ENCODE measurements at regions not wholly inside any gene's neighbourhood (a gene's known extent, or its start where the extent isn't known, plus 50 kb on each side); places are given as distances from the start of the nearest gene placed in this dataset.

DNA sequence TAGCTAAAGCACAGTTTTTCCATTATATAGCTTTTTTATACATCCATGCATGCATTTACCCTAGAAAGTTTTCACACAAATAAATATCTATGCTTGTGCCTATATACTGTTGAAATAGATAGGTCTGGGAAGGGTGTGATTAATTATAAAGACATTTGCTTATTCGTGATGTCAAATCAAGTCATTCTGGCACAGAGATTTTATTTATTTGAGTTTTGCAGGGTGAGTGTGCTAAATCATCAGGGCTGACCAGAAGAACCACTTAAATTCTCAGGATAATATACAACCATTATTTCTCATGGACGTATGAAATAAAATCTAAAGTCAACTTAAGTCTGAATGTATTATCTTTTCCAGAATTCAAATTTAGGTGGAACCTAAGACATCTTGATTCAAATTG lies 295.5 kb downstream of the EPHA4 start:
- no peaks in the 10 kb centered on the region for H3K36me3 ChIP-seq (ENCODE audit: control insufficient read depth, insufficient read depth, low read length)
- no peak overlapping the region for H3K27ac ChIP-seq (ENCODE audit: low read depth, low read length)
- H3K9ac ChIP-seq (ENCODE audit: low read length) = no peak overlapping the region
- no peaks in the 10 kb centered on the region for H3K27me3 ChIP-seq (ENCODE audit: control insufficient read depth, insufficient read depth, low read length)
- H3K9me3 ChIP-seq (ENCODE audit: control insufficient read depth, insufficient read depth, low read depth, low read length) = no peaks in the 10 kb centered on the region
- H3K4me3 ChIP-seq (ENCODE audit: low read depth, low read length) = no peak overlapping the region
- peaks cover 2% of the 10 kb centered on the region; the same call in 1 of the 2 replicates for H3K4me1 ChIP-seq (ENCODE audit: control insufficient read depth, insufficient read depth, low read length)

DNA sequence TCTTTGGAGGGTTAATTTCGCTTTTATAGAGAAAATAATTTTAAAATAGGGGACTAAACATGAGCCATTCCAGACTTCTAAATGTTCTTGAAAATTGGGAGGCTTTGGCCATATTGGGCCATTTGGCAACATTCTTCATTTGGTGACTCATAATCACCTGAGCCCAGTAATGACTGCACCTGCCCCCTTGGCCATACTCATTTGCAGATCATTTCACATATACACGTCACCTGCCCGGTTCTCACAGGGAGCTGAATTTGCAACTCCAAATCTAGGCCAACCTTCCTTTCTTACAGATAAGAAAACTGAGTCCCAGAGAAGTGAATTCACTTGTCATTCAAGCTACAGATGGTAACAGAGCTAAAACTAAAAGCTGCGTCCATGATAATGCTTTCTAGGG lies 289.7 kb downstream of the EPHA4 start:
- Histone ChIP-seq H3K27me3 (ENCODE audit: control insufficient read depth, insufficient read depth, low read length) (no peaks in the 10 kb centered on the region), H3K4me1 (ENCODE audit: control insufficient read depth, insufficient read depth, low read length) (peaks cover 15% of the 10 kb centered on the region), H3K27ac (ENCODE audit: low read depth, low read length) (peak overlapping the region; percentile 13; the same call in 1 of the 2 replicates), H3K36me3 (ENCODE audit: control insufficient read depth, insufficient read depth, low read length) (no peaks in the 10 kb centered on the region), H3K4me3 (ENCODE audit: low read depth, low read length) (no peak overlapping the region), H3K9me3 (ENCODE audit: control insufficient read depth, insufficient read depth, low read depth, low read length) (0 out of 2 replicates have a peak, but pooled peaks cover 3% of the 10 kb centered on the region), H3K9ac (ENCODE audit: low read length) (no peak overlapping the region)

DNA sequence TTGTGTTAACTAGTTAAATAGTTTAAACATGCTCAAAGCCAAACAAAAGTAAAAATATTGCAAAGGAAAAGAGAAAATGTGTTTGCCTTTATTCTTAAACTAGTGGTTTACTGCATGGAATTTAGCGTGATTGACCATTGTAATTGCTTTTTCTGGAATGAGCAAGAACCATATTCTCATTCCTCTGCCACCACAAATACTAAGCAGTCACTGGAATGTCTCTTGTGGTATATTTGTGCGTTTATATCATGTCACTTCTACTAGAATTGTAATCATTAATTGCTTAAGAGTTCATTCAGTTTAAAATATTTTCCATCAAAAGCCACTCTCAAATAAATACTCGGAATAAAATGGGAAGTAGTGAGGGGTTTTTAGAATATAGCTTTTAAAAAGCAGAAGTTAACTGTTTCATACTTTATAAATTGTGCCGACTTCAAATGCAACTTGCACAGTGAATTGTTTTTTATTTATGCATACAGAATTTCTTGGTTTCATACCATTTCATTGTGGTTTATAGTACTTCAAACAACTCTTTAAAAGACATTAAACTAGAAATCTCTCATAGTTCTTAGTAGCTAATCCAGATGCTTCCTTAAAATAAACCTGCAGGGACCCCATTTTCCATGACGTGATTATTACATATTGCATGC lies 288.1 kb downstream of the EPHA4 start:
- H3K9ac ChIP-seq (ENCODE audit: low read length) = no peak overlapping the region
- no peaks in the 10 kb centered on the region for H3K36me3 ChIP-seq (ENCODE audit: control insufficient read depth, insufficient read depth, low read length)
- 0 out of 2 replicates have a peak, but pooled peaks cover 3% of the 10 kb centered on the region for H3K9me3 ChIP-seq (ENCODE audit: control insufficient read depth, insufficient read depth, low read depth, low read length)
- peaks cover 15% of the 10 kb centered on the region for H3K4me1 ChIP-seq (ENCODE audit: control insufficient read depth, insufficient read depth, low read length)
- no peaks in the 10 kb centered on the region for H3K27me3 ChIP-seq (ENCODE audit: control insufficient read depth, insufficient read depth, low read length)
- H3K4me3 ChIP-seq (ENCODE audit: low read depth, low read length) = no peak overlapping the region
- no peak overlapping the region for H3K27ac ChIP-seq (ENCODE audit: low read depth, low read length)

DNA sequence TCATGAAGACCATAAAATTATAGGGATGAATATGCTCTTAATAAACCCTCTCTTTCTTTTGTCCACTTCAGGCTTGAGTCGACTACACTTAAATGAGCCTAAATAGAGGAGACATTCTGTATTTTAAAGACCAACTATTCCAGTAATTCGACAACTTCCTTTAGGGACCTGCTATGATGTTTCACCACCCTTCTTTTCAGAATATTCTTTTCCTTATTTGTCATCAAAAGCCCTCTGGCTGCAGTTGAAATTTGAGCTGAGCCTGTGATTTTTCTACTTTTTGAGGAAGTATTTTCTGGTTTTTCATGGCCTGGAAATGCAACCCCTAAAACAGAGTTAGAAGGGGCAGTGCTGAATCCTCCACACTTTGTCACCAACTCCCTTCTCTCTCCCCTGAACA lies 287.0 kb downstream of the EPHA4 start:
- Histone ChIP-seq H3K9ac (ENCODE audit: low read length) (no peak overlapping the region), H3K36me3 (ENCODE audit: control insufficient read depth, insufficient read depth, low read length) (no peaks in the 10 kb centered on the region), H3K4me3 (ENCODE audit: low read depth, low read length) (no peak overlapping the region), H3K27ac (ENCODE audit: low read depth, low read length) (no peak overlapping the region), H3K27me3 (ENCODE audit: control insufficient read depth, insufficient read depth, low read length) (no peaks in the 10 kb centered on the region), H3K4me1 (ENCODE audit: control insufficient read depth, insufficient read depth, low read length) (peaks cover 20% of the 10 kb centered on the region), H3K9me3 (ENCODE audit: control insufficient read depth, insufficient read depth, low read depth, low read length) (0 out of 2 replicates have a peak, but pooled peaks cover 3% of the 10 kb centered on the region)

DNA sequence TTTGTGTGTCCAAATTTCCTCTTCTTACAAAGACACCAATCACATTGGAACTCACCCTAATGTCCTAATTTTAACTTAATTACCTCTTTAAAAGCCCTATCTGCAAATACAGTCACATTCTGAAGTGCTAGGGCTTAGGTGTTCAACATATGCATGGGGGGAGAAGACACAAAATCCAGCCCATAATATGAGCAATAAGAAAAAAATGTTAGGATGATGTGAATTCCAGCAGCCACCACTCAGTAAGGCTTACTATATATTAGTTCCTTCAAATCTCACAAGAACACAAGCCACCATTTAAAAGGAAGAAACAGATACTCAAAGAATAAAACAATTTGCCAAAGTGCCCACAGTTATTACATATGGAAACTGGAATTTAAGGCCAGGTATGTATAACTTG lies 285.7 kb downstream of the EPHA4 start:
- no peak overlapping the region for H3K4me3 ChIP-seq (ENCODE audit: low read depth, low read length)

DNA sequence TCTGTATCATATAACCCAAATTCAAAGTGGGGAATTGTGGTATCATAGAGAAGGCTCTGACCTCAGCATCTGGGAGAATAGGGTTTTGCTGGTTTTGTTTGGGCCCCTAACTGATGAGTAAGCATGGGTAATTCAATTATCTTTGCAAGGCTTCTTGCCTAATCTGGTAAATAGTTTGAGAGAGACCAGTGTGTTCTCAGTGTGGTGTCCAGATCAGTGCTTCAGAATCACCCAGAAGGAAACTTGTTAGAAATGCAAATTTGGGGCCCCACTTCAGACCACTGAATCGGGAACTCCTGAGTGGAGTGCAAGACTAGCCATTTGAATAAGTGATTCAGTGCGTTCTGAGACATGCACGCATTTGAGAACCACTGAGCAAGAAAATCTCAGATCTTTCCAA lies 282.7 kb downstream of the EPHA4 start:
- Histone ChIP-seq H3K4me3 (ENCODE audit: low read depth, low read length) (no peak overlapping the region), H3K4me1 (ENCODE audit: control insufficient read depth, insufficient read depth, low read length) (peaks cover 11% of the 10 kb centered on the region), H3K27me3 (ENCODE audit: control insufficient read depth, insufficient read depth, low read length) (no peaks in the 10 kb centered on the region), H3K9ac (ENCODE audit: low read length) (no peak overlapping the region), H3K9me3 (ENCODE audit: control insufficient read depth, insufficient read depth, low read depth, low read length) (0 out of 2 replicates have a peak, but pooled peaks cover 3% of the 10 kb centered on the region), H3K36me3 (ENCODE audit: control insufficient read depth, insufficient read depth, low read length) (no peaks in the 10 kb centered on the region), H3K27ac (ENCODE audit: low read depth, low read length) (no peak overlapping the region)

More for the DNA sequence above, 285.7 kb downstream of the EPHA4 start:
- Histone ChIP-seq H3K27ac (ENCODE audit: low read depth, low read length) (no peak overlapping the region), H3K4me1 (ENCODE audit: control insufficient read depth, insufficient read depth, low read length) (peaks cover 19% of the 10 kb centered on the region), H3K9me3 (ENCODE audit: control insufficient read depth, insufficient read depth, low read depth, low read length) (0 out of 2 replicates have a peak, but pooled peaks cover 3% of the 10 kb centered on the region), H3K9ac (ENCODE audit: low read length) (no peak overlapping the region), H3K36me3 (ENCODE audit: control insufficient read depth, insufficient read depth, low read length) (no peaks in the 10 kb centered on the region), H3K27me3 (ENCODE audit: control insufficient read depth, insufficient read depth, low read length) (no peaks in the 10 kb centered on the region)

DNA sequence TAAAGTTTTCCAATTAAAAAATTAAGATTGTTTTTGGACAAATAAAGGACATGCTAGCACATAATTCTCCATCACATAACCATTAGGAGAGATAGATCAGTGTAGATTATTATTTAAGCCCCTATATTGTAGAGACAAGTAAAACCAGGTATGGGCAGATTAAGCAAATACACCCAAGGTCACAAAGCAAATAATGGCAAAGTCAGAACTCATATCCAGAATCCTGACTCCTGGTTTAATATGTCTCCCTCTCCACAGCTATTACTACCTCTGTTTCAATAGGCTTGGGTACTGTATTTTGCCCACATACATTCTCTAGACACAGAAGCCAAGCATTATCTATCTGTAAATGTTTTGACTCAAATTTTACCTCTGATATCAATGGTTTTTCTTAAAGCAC lies 282.3 kb downstream of the EPHA4 start:
- peaks cover 10% of the 10 kb centered on the region for H3K4me1 ChIP-seq (ENCODE audit: control insufficient read depth, insufficient read depth, low read length)
- H3K9ac ChIP-seq (ENCODE audit: low read length) = no peak overlapping the region

DNA sequence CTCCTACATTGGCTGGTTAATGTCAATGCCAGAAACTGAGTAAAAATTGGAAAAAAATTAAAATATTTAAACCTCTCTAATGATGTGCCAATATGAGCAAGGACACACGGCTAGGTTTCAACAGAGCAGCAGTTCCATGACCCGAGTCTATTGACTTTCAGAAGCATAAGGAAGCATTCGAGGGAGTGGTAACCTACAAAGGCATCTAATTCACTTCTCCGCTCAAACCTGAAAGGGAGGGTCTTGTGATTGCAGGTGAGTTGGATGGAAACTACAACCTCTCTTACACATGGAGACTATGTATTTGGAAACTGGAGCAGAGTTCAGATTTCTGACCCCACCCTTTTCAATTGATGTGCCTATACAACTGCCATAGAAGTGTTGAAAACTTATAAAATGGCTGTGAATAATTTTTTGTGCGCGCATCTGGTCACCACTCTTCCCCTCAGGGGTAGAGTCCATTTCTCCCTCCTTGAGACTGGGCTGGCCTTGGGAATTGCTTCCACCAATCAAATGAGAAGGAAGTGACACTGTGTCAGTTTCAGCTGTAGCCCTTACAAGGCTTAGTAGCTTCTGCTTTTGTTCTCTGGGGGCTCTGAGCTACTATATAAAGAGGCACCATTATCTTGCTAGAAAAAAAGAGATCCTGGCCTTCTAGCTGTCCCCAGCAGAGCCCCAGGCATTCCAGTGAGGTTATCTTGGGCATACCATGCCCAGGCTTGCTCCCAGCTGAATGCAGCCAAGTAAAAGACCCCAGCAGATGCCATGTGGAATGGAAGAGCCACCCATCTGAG lies 278.0 kb downstream of the EPHA4 start:
- no peak overlapping the region for H3K27ac ChIP-seq (ENCODE audit: low read depth, low read length)

More for the DNA sequence above, 282.3 kb downstream of the EPHA4 start:
- no peaks in the 10 kb centered on the region for H3K36me3 ChIP-seq (ENCODE audit: control insufficient read depth, insufficient read depth, low read length)
- H3K9me3 ChIP-seq (ENCODE audit: control insufficient read depth, insufficient read depth, low read depth, low read length) = 0 out of 2 replicates have a peak, but pooled peaks cover 3% of the 10 kb centered on the region
- no peak overlapping the region for H3K27ac ChIP-seq (ENCODE audit: low read depth, low read length)
- no peaks in the 10 kb centered on the region for H3K27me3 ChIP-seq (ENCODE audit: control insufficient read depth, insufficient read depth, low read length)
- no peak overlapping the region for H3K4me3 ChIP-seq (ENCODE audit: low read depth, low read length)

DNA sequence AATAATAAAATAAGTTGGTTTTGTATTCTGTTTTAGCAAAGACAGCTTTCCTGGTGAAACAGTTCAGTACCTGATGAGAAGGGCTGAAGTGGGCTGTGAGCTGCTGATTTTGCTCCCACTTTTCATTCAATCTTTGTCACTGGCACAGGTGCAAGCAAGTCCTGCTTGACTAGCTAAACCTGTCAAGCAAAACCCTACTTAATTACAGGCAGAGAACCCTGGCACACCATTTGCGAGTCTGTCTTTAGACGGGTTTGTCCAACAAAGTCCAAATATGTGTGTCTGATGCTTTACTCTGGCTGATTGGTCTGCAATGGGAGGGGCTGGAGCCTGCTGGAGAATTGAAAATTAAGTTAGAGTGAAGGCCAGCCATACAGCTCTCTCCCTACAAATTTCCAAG lies 267.2 kb downstream of the EPHA4 start:
- Histone ChIP-seq H3K27me3 (ENCODE audit: control insufficient read depth, insufficient read depth, low read length) (no peaks in the 10 kb centered on the region), H3K4me1 (ENCODE audit: control insufficient read depth, insufficient read depth, low read length) (0 out of 2 replicates have a peak, but pooled peaks cover 3% of the 10 kb centered on the region), H3K9ac (ENCODE audit: low read length) (no peak overlapping the region), H3K9me3 (ENCODE audit: control insufficient read depth, insufficient read depth, low read depth, low read length) (no peaks in the 10 kb centered on the region), H3K36me3 (ENCODE audit: control insufficient read depth, insufficient read depth, low read length) (no peaks in the 10 kb centered on the region), H3K27ac (ENCODE audit: low read depth, low read length) (no peak overlapping the region), H3K4me3 (ENCODE audit: low read depth, low read length) (no peak overlapping the region)

More for the DNA sequence above, 278.0 kb downstream of the EPHA4 start:
- Histone ChIP-seq H3K36me3 (ENCODE audit: control insufficient read depth, insufficient read depth, low read length) (no peaks in the 10 kb centered on the region), H3K27me3 (ENCODE audit: control insufficient read depth, insufficient read depth, low read length) (no peaks in the 10 kb centered on the region), H3K4me1 (ENCODE audit: control insufficient read depth, insufficient read depth, low read length) (peaks cover 4% of the 10 kb centered on the region; the same call in 1 of the 2 replicates), H3K4me3 (ENCODE audit: low read depth, low read length) (no peak overlapping the region), H3K9ac (ENCODE audit: low read length) (no peak overlapping the region), H3K9me3 (ENCODE audit: control insufficient read depth, insufficient read depth, low read depth, low read length) (no peaks in the 10 kb centered on the region)

DNA sequence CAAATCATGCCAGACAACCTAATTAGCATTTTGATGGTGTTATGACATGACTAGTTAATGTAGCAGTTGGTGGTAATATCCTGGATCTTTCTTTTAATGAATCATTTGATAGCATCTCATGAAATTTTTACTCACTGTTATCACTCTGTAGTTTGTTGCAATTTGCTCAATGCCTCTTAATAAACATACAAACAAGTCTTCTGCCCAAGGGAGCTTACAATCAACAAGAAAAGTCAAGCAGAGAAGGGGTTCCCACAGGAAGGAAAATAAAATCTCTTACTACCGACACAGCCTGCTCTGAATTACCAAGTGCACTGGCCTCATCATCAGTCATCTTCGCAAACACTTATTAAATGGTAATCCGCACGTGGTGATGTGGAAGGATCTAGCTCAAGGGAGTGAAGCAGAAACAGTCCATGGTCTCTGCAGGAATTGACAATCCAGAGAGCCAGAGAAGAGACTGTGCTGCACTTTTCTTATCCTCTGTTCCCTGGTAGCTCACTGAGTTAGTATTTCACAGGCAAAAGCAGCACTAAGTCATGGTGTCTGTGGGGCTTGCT lies 263.5 kb downstream of the EPHA4 start:
- peaks cover 13% of the 10 kb centered on the region for H3K4me1 ChIP-seq (ENCODE audit: control insufficient read depth, insufficient read depth, low read length)
- H3K9me3 ChIP-seq (ENCODE audit: control insufficient read depth, insufficient read depth, low read depth, low read length) = no peaks in the 10 kb centered on the region
- H3K36me3 ChIP-seq (ENCODE audit: control insufficient read depth, insufficient read depth, low read length) = no peaks in the 10 kb centered on the region
- H3K4me3 ChIP-seq (ENCODE audit: low read depth, low read length) = no peak overlapping the region
- no peaks in the 10 kb centered on the region for H3K27me3 ChIP-seq (ENCODE audit: control insufficient read depth, insufficient read depth, low read length)
- no peak overlapping the region for H3K27ac ChIP-seq (ENCODE audit: low read depth, low read length)
- no peak overlapping the region for H3K9ac ChIP-seq (ENCODE audit: low read length)

Data from HUES6 (cell line).